ENCODE measurements at regions not wholly inside any gene's neighbourhood (a gene's known extent, or its start where the extent isn't known, plus 50 kb on each side); places are given as distances from the start of the nearest gene placed in this dataset.

GRCh38 chr11:131231317-131231940 is 139.0 kb upstream of the NTM start:
- TF ChIP-seq, protein P1, sequence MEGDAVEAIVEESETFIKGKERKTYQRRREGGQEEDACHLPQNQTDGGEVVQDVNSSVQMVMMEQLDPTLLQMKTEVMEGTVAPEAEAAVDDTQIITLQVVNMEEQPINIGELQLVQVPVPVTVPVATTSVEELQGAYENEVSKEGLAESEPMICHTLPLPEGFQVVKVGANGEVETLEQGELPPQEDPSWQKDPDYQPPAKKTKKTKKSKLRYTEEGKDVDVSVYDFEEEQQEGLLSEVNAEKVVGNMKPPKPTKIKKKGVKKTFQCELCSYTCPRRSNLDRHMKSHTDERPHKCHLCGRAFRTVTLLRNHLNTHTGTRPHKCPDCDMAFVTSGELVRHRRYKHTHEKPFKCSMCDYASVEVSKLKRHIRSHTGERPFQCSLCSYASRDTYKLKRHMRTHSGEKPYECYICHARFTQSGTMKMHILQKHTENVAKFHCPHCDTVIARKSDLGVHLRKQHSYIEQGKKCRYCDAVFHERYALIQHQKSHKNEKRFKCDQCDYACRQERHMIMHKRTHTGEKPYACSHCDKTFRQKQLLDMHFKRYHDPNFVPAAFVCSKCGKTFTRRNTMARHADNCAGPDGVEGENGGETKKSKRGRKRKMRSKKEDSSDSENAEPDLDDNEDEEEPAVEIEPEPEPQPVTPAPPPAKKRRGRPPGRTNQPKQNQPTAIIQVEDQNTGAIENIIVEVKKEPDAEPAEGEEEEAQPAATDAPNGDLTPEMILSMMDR (IDR thresholded peaks at IDR 0.05; ENCODE audit: low read depth, low read length) = no peak
- no peak for TF ChIP-seq EZH2phosphoT487 (IDR thresholded peaks at IDR 0.05; ENCODE audit: low read depth)

Data from OCI-LY3 (cell line).